Bronchial epithelial cell (primary cell): ENCODE measurements at regions not wholly inside any gene's neighbourhood (a gene's known extent, or its start where the extent isn't known, plus 50 kb on each side); places are given as distances from the start of the nearest gene placed in this dataset.
A peak's percentile ranks its signal among the peaks of the same experiment; 100 is the strongest.

Experiments
- DNase-seq: peaks from one replicate; pipeline ENCODE4 v3.0.0-alpha.2; 2010; ENCODE audit warnings: low read depth
- FAIRE-seq: peaks from 2 replicates; lab custom pipeline; 2011; peaks lifted over from hg19 to GRCh38; lab: Jason Lieb, UNC
- H3K27me3 ChIP-seq: 2 replicates; pipeline ENCODE4 v1.5.1; 2011; ENCODE audit warnings: low read length; ENCODE audit not compliant: control insufficient read depth, insufficient read depth
- H3K36me3 ChIP-seq: 2 replicates; pipeline ENCODE4 v1.5.1; 2011; ENCODE audit warnings: low read length; ENCODE audit not compliant: control insufficient read depth, insufficient read depth
- H3K4me3 ChIP-seq: 2 replicates; pipeline ENCODE4 v1.5.1; 2011; ENCODE audit warnings: mild to moderate bottlenecking, low read depth, low read length, control low read depth
- TF ChIP-seq, protein P1 (sequence below): IDR thresholded peaks from 2 replicates; pipeline ENCODE4 v1.5.1; 2011; ENCODE audit warnings: mild to moderate bottlenecking, moderate library complexity, low read length, control low read depth, inconsistent platforms; ENCODE audit not compliant: insufficient read depth, severe bottlenecking

DNA sequence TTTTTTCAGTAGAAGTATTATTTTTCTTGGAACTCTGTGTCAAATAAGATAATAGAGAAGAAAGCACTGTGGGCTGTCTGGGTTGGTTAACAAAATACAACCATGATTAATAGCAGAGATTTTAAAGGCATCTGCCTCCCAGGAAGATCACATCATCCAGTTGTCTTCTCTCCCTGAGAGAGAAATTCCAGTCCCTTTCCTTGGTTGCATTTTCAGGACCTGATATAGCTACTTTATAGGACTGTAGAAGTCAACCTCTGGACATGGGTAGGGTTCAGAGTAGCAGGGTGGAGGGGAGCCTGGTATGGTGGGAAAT, 309.9 kb upstream of the IGFBP3 start:
- Histone ChIP-seq H3K36me3 (no peaks in the 10 kb centered on the region), H3K4me3 (no peak overlapping the region), H3K27me3 (no peaks in the 10 kb centered on the region)
- TF ChIP-seq, protein P1, sequence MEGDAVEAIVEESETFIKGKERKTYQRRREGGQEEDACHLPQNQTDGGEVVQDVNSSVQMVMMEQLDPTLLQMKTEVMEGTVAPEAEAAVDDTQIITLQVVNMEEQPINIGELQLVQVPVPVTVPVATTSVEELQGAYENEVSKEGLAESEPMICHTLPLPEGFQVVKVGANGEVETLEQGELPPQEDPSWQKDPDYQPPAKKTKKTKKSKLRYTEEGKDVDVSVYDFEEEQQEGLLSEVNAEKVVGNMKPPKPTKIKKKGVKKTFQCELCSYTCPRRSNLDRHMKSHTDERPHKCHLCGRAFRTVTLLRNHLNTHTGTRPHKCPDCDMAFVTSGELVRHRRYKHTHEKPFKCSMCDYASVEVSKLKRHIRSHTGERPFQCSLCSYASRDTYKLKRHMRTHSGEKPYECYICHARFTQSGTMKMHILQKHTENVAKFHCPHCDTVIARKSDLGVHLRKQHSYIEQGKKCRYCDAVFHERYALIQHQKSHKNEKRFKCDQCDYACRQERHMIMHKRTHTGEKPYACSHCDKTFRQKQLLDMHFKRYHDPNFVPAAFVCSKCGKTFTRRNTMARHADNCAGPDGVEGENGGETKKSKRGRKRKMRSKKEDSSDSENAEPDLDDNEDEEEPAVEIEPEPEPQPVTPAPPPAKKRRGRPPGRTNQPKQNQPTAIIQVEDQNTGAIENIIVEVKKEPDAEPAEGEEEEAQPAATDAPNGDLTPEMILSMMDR = no peak
- no peak for FAIRE-seq
- DNase-seq = no peak

DNA sequence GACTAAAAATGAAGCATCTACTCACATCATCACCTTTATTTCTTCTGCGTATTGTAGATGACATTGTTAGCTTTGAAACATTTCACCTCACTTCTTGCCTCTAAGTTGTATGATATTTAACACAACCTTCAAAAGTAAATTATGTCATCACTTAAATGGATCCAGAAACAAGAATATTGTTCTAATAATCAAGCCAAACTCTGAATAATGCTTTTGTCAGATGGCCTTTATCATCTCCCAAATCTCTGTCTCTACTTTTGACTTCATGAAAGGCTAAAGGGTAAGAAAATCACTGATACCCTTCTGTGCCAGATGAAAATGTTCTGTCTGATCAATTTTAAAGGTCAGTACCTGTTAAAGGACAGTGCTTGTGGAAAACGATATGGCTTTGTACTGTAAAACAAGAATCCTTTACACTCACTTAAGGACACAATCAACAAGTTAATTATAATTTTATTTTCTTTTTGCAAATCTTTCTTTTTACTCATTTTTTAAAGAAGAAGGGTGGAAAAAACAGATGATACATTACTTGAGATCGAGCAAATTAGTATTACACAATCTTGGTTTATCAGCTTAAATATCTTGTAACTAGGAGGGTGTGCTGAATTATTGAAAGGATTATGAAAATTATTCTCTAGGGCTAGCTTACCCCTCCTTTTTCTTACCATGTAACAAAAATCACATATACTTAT, 309.4 kb upstream of the IGFBP3 start:
- no peak overlapping the region for H3K4me3 ChIP-seq
- H3K27me3 ChIP-seq = no peaks in the 10 kb centered on the region
- FAIRE-seq (no peak), DNase-seq (no peak)
- TF ChIP-seq, protein P1 = no peak
- no peaks in the 10 kb centered on the region for H3K36me3 ChIP-seq

DNA sequence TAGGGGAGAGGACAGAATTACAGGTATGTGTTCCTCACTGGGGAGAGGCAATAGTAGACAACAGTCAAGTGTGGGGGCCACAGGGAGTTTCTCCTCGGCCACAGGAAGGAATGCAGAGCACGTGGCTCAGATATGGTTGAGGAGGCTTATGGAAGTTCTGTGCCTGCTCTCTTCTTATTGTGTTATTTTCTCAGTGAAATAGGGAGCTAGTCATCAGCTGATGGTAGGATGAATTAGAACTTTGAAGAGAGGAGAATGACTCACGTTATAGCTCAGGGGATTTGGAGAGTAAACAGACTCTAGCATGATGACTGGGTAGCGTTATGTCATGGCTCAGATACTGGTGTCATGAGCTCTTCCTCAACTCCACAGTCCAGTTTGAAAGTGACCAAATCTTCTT, 308.3 kb upstream of the IGFBP3 start:
- no peak overlapping the region for H3K4me3 ChIP-seq

DNA sequence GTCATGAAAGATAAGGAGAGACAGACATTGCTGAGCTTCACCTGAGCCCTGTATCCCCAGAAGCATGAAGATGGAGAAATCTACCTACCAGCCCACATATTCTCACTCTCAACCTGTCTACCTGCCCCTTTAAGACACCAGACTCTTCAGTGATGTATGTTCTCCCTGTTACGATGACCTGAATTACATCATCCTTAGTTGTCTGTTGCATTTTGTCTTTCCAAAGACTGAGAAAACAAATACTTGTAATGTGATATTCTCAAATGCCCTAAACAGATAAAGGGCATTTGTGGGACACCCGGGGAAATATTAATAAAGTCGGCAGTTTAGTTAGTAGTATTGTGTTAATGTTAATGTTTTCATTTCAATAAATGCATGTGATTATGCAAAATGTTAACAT, 305.8 kb upstream of the IGFBP3 start:
- FAIRE-seq = peak; percentile 28
- TF ChIP-seq, protein P1 = no peak
- Histone ChIP-seq H3K4me3 (no peak overlapping the region), H3K27me3 (no peaks in the 10 kb centered on the region), H3K36me3 (no peaks in the 10 kb centered on the region)
- DNase-seq = peak; percentile 23

More for the DNA sequence above, 308.3 kb upstream of the IGFBP3 start:
- H3K36me3 ChIP-seq = no peaks in the 10 kb centered on the region
- FAIRE-seq (peak; percentile 98), DNase-seq (peak; percentile 95)
- TF ChIP-seq, protein P1 = no peak
- H3K27me3 ChIP-seq = no peaks in the 10 kb centered on the region

DNA sequence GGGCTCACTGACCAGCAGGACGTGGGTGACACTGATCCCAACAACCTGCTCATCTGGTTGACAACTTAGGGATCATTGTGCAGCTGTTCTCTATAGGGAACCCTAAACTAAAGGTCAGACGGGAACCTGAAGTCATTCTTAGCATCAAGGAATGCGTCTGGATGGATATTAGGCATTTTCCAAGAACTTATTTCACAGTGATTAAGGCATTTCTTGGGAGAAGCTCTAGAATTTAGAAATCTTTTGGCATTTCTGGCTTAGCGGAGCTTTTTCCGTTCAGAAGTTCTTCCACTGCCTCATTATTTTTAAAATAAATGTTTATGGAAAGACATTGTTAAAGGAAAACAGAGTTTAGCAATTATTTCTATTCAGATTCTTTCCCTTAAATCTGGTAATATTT, 303.3 kb upstream of the IGFBP3 start:
- H3K36me3 ChIP-seq = no peaks in the 10 kb centered on the region
- no peak overlapping the region for H3K4me3 ChIP-seq
- FAIRE-seq (no peak), DNase-seq (no peak)
- no peaks in the 10 kb centered on the region for H3K27me3 ChIP-seq
- TF ChIP-seq, protein P1 = no peak
